ENCODE measurements at regions not wholly inside any gene's neighbourhood (a gene's known extent, or its start where the extent isn't known, plus 50 kb on each side); places are given as distances from the start of the nearest gene placed in this dataset.

DNA sequence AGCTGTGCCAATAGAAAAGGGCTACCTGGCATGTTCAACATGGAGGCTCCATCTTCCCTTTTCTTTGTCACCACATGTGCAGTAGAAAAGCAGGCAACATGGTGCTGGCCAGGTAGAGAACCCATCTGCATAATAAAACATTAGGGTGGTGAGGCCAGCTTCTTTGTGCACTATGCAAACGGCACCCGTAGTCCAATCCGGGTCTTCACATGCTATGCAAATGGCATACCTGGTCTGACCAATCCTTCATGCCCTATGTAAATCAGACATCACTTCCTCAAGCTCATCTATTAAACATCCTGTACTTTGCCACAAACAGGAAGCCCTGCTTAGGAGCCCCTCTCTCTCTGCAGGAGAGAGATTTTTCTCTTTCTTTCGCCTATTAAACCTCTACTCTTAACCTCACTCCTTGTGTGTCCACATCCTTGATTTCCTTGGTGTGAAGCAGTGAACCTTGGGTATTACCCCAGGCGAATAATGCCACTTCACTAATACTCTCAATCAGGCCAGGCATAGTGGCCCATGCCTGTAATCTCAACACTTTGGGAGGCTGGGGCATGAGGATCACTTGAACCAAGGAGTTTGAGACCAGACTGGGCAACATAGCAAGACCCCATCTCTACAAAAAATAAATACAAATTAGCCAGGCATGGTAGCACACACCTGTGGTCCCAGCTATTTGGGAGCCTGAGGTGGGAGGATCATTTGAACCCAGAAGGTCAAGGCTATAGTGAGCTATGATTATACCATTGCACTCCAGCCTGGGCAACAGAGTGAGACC is 111.3 kb upstream of the MRI1 start:
- TF ChIP-seq, protein P1, sequence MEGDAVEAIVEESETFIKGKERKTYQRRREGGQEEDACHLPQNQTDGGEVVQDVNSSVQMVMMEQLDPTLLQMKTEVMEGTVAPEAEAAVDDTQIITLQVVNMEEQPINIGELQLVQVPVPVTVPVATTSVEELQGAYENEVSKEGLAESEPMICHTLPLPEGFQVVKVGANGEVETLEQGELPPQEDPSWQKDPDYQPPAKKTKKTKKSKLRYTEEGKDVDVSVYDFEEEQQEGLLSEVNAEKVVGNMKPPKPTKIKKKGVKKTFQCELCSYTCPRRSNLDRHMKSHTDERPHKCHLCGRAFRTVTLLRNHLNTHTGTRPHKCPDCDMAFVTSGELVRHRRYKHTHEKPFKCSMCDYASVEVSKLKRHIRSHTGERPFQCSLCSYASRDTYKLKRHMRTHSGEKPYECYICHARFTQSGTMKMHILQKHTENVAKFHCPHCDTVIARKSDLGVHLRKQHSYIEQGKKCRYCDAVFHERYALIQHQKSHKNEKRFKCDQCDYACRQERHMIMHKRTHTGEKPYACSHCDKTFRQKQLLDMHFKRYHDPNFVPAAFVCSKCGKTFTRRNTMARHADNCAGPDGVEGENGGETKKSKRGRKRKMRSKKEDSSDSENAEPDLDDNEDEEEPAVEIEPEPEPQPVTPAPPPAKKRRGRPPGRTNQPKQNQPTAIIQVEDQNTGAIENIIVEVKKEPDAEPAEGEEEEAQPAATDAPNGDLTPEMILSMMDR (IDR thresholded peaks at IDR 0.05) = no peak
- no peak for TF ChIP-seq EZH2 (IDR thresholded peaks at IDR 0.05)
